ENCODE measurements at regions not wholly inside any gene's neighbourhood (a gene's known extent, or its start where the extent isn't known, plus 50 kb on each side); places are given as distances from the start of the nearest gene placed in this dataset.

GRCh38 chr16:80285104-80285503 is 255.7 kb upstream of the DYNLRB2 start:
- Mint-ChIP-seq H3K9me3 (no peaks in the 10 kb centered on the region), H3K27ac (no peak overlapping the region), H3K4me1 (no peaks in the 10 kb centered on the region), H3K4me3 (no peak overlapping the region), H3K36me3 (ENCODE audit: insufficient read depth in 1 of 3, low read depth in 3 of 3) (no peaks in the 10 kb centered on the region), H3K27me3 (ENCODE audit: low read depth) (no peaks in the 10 kb centered on the region; the same call in none of the 2 replicates)
- no peaks in the 10 kb centered on the region for H4K20me1 ChIP-seq (ENCODE audit: control insufficient read depth, insufficient read depth, insufficient read length)
- H2BK120ac ChIP-seq (ENCODE audit: low read depth, low read length, poor library complexity, severe bottlenecking): no peak overlapping the region
- no peak overlapping the region for H4K8ac ChIP-seq (replicated peaks; ENCODE audit: insufficient read length, low read depth, low read length)
- no peak overlapping the region for H2AK5ac ChIP-seq (ENCODE audit: insufficient read length, low read length)
- H3K9me3 ChIP-seq (ENCODE audit: control insufficient read depth, low read depth, low read length): no peaks in the 10 kb centered on the region
- no peak overlapping the region for H3T11ph ChIP-seq (ENCODE audit: low read length)
- no peak overlapping the region for H3K18ac ChIP-seq (ENCODE audit: insufficient read length, low read depth, low read length)
- no peak overlapping the region for H3K14ac ChIP-seq (ENCODE audit: insufficient read depth, low read length)
- no peak overlapping the region for H3K9ac ChIP-seq (ENCODE audit: extremely low read depth, insufficient read length, low read length)
- no peaks in the 10 kb centered on the region for H3K79me2 ChIP-seq (ENCODE audit: insufficient read depth, low read length)
- H2AFZ ChIP-seq (ENCODE audit: low read length): no peak overlapping the region
- no CpG with 5 or more reads among the region's 2 CpGs for WGBS (ENCODE audit: extremely low coverage, insufficient read length, low lambda C conversion rate)
- H2BK20ac ChIP-seq (ENCODE audit: low read depth, low read length, poor library complexity, severe bottlenecking): no peak overlapping the region
- no peak overlapping the region for H2BK15ac ChIP-seq (ENCODE audit: low read depth, low read length)
- H3K23me2 ChIP-seq (ENCODE audit: insufficient read length, low read depth, low read length, poor library complexity, severe bottlenecking): no peaks in the 10 kb centered on the region
- no peaks in the 10 kb centered on the region for H3K27me3 ChIP-seq (ENCODE audit: insufficient read depth, low read length)
- no peak for DNase-seq
- no peak overlapping the region for H2BK12ac ChIP-seq (ENCODE audit: insufficient read length, low read depth, low read length)
- H3K79me1 ChIP-seq (ENCODE audit: insufficient read depth, low read depth, low read length, poor library complexity, severe bottlenecking): no peaks in the 10 kb centered on the region
- no peak overlapping the region for H4K91ac ChIP-seq (ENCODE audit: insufficient read length, low read depth, low read length)
- no peak overlapping the region for H3K56ac ChIP-seq (ENCODE audit: insufficient read length, low read depth, low read length)
- H3K4me2 ChIP-seq (ENCODE audit: insufficient read depth, insufficient read length, low read length): no peak overlapping the region
- H3K27ac ChIP-seq (ENCODE audit: insufficient read length, low read depth, low read length): no peak overlapping the region
- H3K23ac ChIP-seq (ENCODE audit: insufficient read length, low read depth, low read length): no peak overlapping the region
- H2BK5ac ChIP-seq (ENCODE audit: insufficient read length, low read length): no peak overlapping the region
- no peaks in the 10 kb centered on the region for H3K4me1 ChIP-seq (ENCODE audit: insufficient read depth, low read length)
- TF ChIP-seq CTCF (conservative IDR thresholded peaks at IDR 0.05): no peak
- H3K4ac ChIP-seq (ENCODE audit: low read depth, low read length): no peak overlapping the region
- H4K5ac ChIP-seq (ENCODE audit: insufficient read length, low read depth, low read length): no peak overlapping the region

Measured in H9 (cell line).